ENCODE measurements at regions not wholly inside any gene's neighbourhood (a gene's known extent, or its start where the extent isn't known, plus 50 kb on each side); places are given as distances from the start of the nearest gene placed in this dataset.
"Not testable (repeated sequence)": the region's sequence is repeated elsewhere in the genome, so short reads cannot be mapped to it uniquely, and the experiment has no call there.

- no peak for DNase-seq
Observed at GRCh38 chrX:131595120-131595519, 51.2 kb downstream of the OR13H1 start.

- DNase-seq = no peak
Observed at GRCh38 chrX:131607792-131608369, 64.0 kb downstream of the OR13H1 start.

- no peak for DNase-seq
Observed at GRCh38 chrX:131609480-131609879, 65.6 kb downstream of the OR13H1 start.

- DNase-seq = no peak
Observed at GRCh38 chrX:131613260-131613659, 69.4 kb downstream of the OR13H1 start.

GRCh38 chrX:131614241-131614640 is 70.4 kb downstream of the OR13H1 start:
- DNase-seq = no peak

- no peak for DNase-seq
Observed at GRCh38 chrX:131617182-131617581, 73.3 kb downstream of the OR13H1 start.

- DNase-seq = no peak
Observed at GRCh38 chrX:131621650-131622049, 77.8 kb downstream of the OR13H1 start.

- no peak for DNase-seq
Observed at GRCh38 chrX:131626681-131627296, 82.9 kb downstream of the OR13H1 start.

GRCh38 chrX:131630534-131630933 is 86.7 kb downstream of the OR13H1 start:
- no peak for DNase-seq

GRCh38 chrX:131633285-131633917 is 89.5 kb downstream of the OR13H1 start:
- peak; percentile 1 for DNase-seq

- DNase-seq = no peak
Observed at GRCh38 chrX:131634900-131635299, 91.0 kb downstream of the OR13H1 start.

- no peak for DNase-seq
Observed at GRCh38 chrX:131646106-131646505, 102.2 kb downstream of the OR13H1 start.

GRCh38 chrX:131649741-131650140 is 105.9 kb downstream of the OR13H1 start:
- no peak for DNase-seq

GRCh38 chrX:131650637-131651410 is 107.0 kb downstream of the OR13H1 start:
- no peak for DNase-seq

GRCh38 chrX:131663726-131664125 is 119.9 kb downstream of the OR13H1 start:
- not testable (repeated sequence) for DNase-seq

GRCh38 chrX:131671735-131672134 is 127.9 kb downstream of the OR13H1 start:
- no peak for DNase-seq

GRCh38 chrX:131675596-131676194 is 131.8 kb downstream of the OR13H1 start:
- DNase-seq = no peak

GRCh38 chrX:131677655-131678628 is 134.1 kb downstream of the OR13H1 start:
- no peak for DNase-seq

GRCh38 chrX:131682735-131683134 is 138.9 kb downstream of the OR13H1 start:
- not testable (repeated sequence) for DNase-seq

GRCh38 chrX:131693359-131693758 is 149.5 kb downstream of the OR13H1 start:
- no peak for DNase-seq

GRCh38 chrX:131696989-131697388 is 153.1 kb downstream of the OR13H1 start:
- not testable (repeated sequence) for DNase-seq

GRCh38 chrX:131703646-131704045 is 159.8 kb downstream of the OR13H1 start:
- DNase-seq = no peak

All from activated effector memory CD4-positive, alpha-beta T cell treated with Interleukin-2 at 50 U/mL for 16 hours (primary cell).